ENCODE measurements at regions not wholly inside any gene's neighbourhood (a gene's known extent, or its start where the extent isn't known, plus 50 kb on each side); places are given as distances from the start of the nearest gene placed in this dataset.

DNA sequence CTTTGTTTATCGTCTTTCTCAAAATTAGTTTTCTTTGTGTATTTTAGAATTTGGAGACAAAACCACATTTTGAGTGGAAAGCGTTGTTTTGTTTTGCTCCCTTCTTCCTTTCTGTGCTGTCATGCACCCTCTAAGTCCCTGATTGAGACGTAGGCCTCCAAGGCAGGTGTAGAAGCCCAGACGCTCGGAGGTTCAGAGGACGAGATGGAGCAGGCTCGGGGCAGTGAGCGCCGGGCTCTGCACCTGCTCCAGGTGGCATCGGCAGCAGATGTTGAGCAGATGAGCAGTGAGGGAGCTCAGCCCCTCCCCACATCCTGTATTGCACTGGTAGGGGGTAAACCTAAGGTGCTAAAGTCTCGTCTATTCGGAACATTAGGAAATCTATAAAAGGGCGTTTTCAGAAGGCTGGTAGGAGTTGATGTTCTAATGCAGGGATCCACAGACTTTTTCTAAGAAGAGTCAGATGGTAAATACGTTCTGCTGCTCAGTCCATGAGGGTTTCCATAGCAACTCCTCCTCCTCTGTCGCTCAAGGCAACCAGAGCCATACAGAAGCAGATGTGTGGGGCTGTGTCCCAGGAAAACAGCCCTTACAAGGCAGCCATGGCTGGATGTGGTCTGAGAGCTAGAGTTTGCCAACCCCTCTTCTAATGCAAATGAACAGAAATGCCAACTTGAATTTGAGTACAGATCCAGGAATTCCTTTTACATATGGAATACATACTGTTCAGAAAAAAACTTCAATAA is 724.2 kb downstream of the BRD1 start:
- no peak for DNase-seq
- Mint-ChIP-seq H3K27ac (no peak overlapping the region), H3K27me3 (ENCODE audit: low read depth) (peaks cover 15% of the 10 kb centered on the region), H3K9me3 (no peaks in the 10 kb centered on the region), H3K4me1 (ENCODE audit: low read depth) (no peaks in the 10 kb centered on the region), H3K36me3 (ENCODE audit: low read depth) (no peaks in the 10 kb centered on the region), H3K4me3 (no peak overlapping the region)
- CTCF ChIA-PET: no interaction called here
- intact Hi-C loops (cut with micrococcal nuclease): no loop called here

DNA sequence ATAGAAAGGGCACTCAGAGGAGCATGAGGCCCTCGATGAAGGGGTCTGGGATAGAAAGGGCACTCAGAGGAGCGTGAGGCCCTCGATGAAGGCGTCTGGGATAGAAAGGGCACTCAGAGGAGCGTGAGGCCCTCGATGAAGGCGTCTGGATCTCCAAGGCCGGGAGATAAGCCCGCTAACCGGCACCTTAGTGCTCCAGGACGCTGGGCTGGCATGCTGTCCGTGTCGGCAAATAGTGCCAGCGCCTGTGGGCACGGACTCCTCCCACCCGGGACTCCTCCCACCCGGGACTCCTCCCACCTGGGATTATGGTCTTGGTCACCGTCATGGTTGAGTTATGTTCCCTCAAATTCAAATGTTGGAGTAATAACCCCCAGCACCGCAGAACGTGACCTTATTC is 725.3 kb downstream of the BRD1 start:
- no peaks in the 10 kb centered on the region for H3K36me3 Mint-ChIP-seq (ENCODE audit: low read depth)
- no peaks in the 10 kb centered on the region for H3K4me1 Mint-ChIP-seq (ENCODE audit: low read depth)
- peaks cover 12% of the 10 kb centered on the region for H3K27me3 Mint-ChIP-seq (ENCODE audit: low read depth)
- CTCF ChIA-PET: no interaction called here
- DNase-seq: no peak
- intact Hi-C loops (cut with micrococcal nuclease): no loop called here
- H3K9me3 Mint-ChIP-seq: no peaks in the 10 kb centered on the region
- H3K27ac Mint-ChIP-seq: no peak overlapping the region
- H3K4me3 Mint-ChIP-seq: no peak overlapping the region

DNA sequence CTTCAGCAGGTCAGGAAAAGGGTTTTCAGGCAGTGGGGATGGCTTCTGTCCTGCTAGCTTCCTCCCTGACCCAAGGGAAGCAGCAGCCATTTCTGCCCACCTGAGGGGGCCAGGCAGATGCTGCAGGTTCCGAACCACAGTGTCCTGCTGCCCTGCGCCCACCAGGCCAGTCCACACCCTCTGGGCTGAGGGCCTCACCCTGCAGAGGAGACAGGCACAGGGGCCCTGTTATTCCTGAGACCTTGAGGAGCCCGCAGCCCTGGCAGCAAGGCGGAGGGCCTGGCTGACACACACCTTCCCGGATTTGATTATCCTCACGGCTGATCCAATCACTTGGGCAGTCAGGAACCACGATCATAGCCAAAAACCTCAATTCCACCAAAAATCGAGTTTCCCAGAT is 725.8 kb downstream of the BRD1 start:
- intact Hi-C loops (cut with micrococcal nuclease): no loop called here
- Mint-ChIP-seq H3K27ac (no peak overlapping the region), H3K27me3 (ENCODE audit: low read depth) (peaks cover 9% of the 10 kb centered on the region), H3K36me3 (ENCODE audit: low read depth) (no peaks in the 10 kb centered on the region), H3K4me1 (ENCODE audit: low read depth) (no peaks in the 10 kb centered on the region), H3K9me3 (no peaks in the 10 kb centered on the region), H3K4me3 (no peak overlapping the region)
- CTCF ChIA-PET: no interaction called here
- no peak for DNase-seq

DNA sequence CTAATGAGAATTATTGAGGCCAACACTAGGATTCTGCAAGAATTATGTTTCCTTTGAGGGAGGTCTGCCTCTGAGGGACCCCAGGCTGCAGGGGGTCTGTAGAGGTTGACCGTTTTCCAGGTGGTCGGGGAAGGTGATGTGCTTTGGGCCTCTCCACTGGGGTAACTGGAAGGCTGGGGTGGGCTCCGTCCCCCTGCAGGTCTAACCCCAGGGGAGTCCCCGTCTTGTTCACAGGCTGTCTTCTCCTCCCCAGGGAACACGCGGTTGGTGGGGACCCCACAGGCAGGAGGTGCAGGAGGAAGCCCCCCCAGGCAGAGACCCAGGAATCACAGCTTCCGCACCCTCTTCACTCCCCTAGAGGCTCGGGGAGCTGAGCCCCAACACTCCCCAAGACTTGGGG is 726.4 kb downstream of the BRD1 start:
- no peaks in the 10 kb centered on the region for H3K9me3 Mint-ChIP-seq
- H3K27me3 Mint-ChIP-seq (ENCODE audit: low read depth): peaks cover 9% of the 10 kb centered on the region
- H3K36me3 Mint-ChIP-seq (ENCODE audit: low read depth): no peaks in the 10 kb centered on the region
- CTCF ChIA-PET: no interaction called here
- no peak overlapping the region for H3K4me3 Mint-ChIP-seq
- intact Hi-C loops (cut with micrococcal nuclease): no loop called here
- no peaks in the 10 kb centered on the region for H3K4me1 Mint-ChIP-seq (ENCODE audit: low read depth)
- no peak overlapping the region for H3K27ac Mint-ChIP-seq
- DNase-seq: no peak

DNA sequence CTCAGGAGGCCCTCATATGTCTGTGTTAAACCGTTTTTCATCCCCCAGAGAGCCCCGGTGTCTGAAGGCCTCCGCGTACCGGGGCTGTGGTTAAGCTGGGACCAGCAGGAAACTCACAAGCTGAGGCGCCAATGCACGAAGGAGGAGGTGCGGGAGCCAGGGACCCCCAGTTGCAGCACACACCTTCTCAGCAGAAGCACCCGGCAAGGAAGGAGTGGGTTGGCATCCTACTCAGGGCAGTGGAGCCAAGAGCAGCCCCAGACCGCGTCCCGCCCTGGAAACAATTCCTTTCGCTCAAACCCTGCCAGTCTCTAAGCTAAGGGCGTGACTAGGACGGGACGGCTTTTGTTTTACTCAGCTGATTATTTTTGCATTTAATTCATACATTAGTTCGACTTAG is 726.9 kb downstream of the BRD1 start:
- no peaks in the 10 kb centered on the region for H3K36me3 Mint-ChIP-seq (ENCODE audit: low read depth)
- intact Hi-C loops (cut with micrococcal nuclease): no loop called here
- no peaks in the 10 kb centered on the region for H3K9me3 Mint-ChIP-seq
- no peaks in the 10 kb centered on the region for H3K4me1 Mint-ChIP-seq (ENCODE audit: low read depth)
- no peak overlapping the region for H3K4me3 Mint-ChIP-seq
- no peak for DNase-seq
- peaks cover 9% of the 10 kb centered on the region for H3K27me3 Mint-ChIP-seq (ENCODE audit: low read depth)
- CTCF ChIA-PET: no interaction called here
- no peak overlapping the region for H3K27ac Mint-ChIP-seq

DNA sequence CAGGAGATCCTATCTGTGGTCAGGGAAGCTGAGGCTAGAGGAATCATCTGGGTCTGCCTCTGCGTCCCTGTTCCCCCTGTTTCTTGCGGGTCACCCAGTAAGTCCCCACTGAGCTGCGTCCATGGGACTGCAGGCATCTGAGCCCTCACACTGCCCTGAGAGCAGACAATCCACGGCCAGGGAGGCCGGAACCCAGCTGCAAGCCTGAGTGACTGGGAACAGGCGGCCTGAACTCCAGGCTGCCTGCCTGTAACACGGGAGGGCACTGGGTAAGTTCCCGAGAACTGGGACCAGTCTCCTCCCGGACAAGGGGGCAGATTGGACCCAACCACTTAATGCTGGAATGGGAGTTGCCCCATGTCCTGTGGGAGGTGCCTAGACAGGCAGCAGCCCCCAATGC is 727.4 kb downstream of the BRD1 start:
- no peaks in the 10 kb centered on the region for H3K4me1 Mint-ChIP-seq (ENCODE audit: low read depth)
- H3K9me3 Mint-ChIP-seq: no peaks in the 10 kb centered on the region
- H3K27ac Mint-ChIP-seq: no peak overlapping the region
- intact Hi-C loops (cut with micrococcal nuclease): no loop called here
- H3K4me3 Mint-ChIP-seq: no peak overlapping the region
- peaks cover 9% of the 10 kb centered on the region for H3K27me3 Mint-ChIP-seq (ENCODE audit: low read depth)
- DNase-seq: no peak
- CTCF ChIA-PET: no interaction called here
- H3K36me3 Mint-ChIP-seq (ENCODE audit: low read depth): no peaks in the 10 kb centered on the region

DNA sequence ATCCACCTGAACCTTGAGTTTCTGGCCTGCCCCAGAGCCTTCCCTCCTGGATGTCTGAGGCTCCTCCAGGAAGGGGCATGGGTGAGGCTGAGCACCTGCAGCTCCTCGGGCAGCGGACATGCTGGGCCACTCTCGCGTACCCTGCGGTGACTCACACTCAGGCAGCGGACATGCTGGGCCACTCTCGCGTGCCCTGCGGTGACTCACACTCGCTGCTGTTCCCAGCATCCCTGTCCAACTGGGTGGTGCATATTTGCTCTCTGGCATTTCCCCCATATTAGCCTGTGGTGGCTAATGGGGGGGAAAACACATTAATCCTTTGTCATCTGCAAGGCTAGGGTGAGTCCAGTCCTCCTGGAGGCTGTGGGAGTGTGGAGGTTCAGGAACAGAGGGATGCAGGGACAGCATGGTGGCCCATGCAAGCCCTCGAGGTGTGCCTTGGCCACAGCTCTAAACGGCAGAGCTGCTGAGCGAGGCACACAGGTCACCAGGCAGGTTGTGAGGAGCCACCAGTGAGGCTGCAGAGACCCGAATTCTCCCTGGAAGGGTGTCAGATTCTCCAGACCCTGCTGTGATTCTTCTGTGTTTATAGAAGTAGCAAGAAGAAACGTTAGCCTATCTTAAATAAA is 728.1 kb downstream of the BRD1 start:
- Mint-ChIP-seq H3K27me3 (ENCODE audit: low read depth) (peaks cover 9% of the 10 kb centered on the region), H3K9me3 (no peaks in the 10 kb centered on the region), H3K4me1 (ENCODE audit: low read depth) (no peaks in the 10 kb centered on the region), H3K36me3 (ENCODE audit: low read depth) (no peaks in the 10 kb centered on the region), H3K4me3 (no peak overlapping the region), H3K27ac (no peak overlapping the region)
- intact Hi-C loops (cut with micrococcal nuclease): no loop called here
- CTCF ChIA-PET: no interaction called here
- DNase-seq: no peak

DNA sequence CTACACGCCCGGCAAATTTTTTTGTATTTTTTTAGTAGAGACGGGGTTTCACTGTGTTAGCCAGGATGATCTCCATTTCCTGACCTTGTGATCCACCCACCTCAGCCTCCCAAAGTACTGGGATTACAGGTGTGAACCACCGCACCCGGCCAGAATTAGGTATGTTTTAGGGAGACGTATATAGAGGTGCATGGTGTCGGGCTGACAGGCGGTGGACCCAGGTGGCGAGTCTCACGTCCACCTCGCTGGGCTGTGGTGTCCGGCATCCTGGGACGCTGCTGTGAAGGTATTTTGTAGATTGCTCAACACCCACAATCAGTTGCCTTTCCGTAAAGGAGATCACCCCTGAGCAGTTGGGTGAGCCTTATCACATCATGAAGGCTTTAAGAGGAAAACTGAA is 728.6 kb downstream of the BRD1 start:
- CTCF ChIA-PET: no interaction called here
- no peaks in the 10 kb centered on the region for H3K4me1 Mint-ChIP-seq (ENCODE audit: low read depth)
- peaks cover 9% of the 10 kb centered on the region for H3K27me3 Mint-ChIP-seq (ENCODE audit: low read depth)
- no peak overlapping the region for H3K4me3 Mint-ChIP-seq
- no peak for DNase-seq
- H3K27ac Mint-ChIP-seq: no peak overlapping the region
- H3K9me3 Mint-ChIP-seq: no peaks in the 10 kb centered on the region
- intact Hi-C loops (cut with micrococcal nuclease): no loop called here
- H3K36me3 Mint-ChIP-seq (ENCODE audit: low read depth): no peaks in the 10 kb centered on the region

DNA sequence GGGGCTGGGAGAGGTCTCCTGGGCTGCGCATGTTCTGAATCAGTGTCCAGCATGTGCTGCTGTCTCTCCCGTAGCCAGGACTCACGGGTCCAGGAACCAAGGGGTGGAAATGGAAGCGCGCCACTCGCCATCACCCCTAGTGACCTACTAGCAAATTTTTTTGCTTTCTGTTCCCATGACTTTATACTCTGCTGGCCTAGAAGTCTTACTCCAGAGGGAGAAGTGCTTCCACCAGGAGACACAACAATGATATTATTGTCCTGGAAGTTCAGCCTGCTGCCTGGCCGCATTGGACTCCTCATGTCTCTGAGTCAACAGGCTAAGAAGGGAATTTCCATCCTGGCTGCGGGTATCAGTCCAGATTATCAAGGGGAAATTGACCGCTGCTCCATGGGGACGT is 729.7 kb downstream of the BRD1 start:
- Mint-ChIP-seq H3K27ac (no peak overlapping the region), H3K36me3 (ENCODE audit: low read depth) (no peaks in the 10 kb centered on the region), H3K9me3 (no peaks in the 10 kb centered on the region), H3K27me3 (ENCODE audit: low read depth) (peaks cover 6% of the 10 kb centered on the region), H3K4me1 (ENCODE audit: low read depth) (no peaks in the 10 kb centered on the region), H3K4me3 (no peak overlapping the region)
- intact Hi-C loops (cut with micrococcal nuclease): no loop called here
- CTCF ChIA-PET: no interaction called here
- DNase-seq: no peak

DNA sequence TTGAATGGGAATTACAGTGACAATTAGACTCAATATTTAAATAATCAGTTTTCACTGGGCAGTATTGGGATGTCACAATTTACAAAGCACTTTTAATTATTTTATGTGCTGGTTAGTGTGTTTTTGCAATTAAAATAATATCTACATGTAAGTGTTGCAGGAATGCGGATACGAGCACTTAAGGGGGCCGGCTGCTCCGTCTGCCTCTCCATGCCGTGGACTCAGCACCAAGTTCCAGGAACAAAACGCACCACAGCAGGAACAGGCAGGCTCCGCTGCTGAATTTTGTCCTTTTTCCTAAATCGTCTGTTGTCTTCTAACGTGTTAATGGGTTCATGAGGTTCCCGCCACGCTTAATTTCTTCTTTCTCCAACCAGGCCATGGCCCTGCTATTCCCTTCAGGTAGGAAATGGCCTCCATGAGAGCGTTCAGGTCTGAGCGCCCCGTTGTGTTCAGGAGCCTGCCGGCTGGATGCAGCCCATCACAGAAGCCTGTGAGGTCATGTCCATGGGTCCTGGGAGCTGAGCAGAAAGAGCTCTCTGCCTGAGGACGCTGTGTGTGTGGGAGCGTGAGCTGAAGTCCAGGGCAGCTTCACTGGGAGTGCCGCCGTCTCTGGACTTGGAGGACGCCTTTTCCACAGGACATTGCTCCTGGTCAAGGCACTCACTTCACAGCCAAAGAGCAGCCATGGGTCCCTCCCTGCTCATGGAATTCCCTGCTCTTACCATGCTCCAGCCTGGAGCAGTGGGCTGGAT is 730.3 kb downstream of the BRD1 start:
- Mint-ChIP-seq H3K4me3 (no peak overlapping the region), H3K27me3 (ENCODE audit: low read depth) (peaks cover 4% of the 10 kb centered on the region), H3K9me3 (no peaks in the 10 kb centered on the region), H3K27ac (no peak overlapping the region), H3K4me1 (ENCODE audit: low read depth) (no peaks in the 10 kb centered on the region), H3K36me3 (ENCODE audit: low read depth) (no peaks in the 10 kb centered on the region)
- intact Hi-C loops (cut with micrococcal nuclease): no loop called here
- no peak for DNase-seq
- CTCF ChIA-PET: no interaction called here

DNA sequence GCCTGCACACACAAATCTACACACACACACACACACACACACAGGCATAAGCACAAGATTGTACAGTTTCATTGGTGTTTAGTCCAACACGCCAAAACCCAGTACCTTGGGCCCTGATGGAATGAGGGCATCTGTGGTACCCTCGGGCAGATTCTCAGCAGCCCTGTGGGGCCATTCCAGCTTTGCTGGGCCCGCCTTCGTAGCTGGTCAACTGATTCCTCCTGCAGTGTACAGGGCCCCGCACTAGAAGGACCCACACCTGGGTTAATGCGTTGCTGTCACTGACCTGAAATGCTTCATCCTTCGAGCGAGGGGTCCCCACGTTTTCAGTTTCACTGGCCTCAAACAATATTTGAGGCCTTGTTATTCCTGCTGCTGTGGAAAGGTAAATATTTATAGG is 731.2 kb downstream of the BRD1 start:
- Mint-ChIP-seq H3K4me3 (no peak overlapping the region), H3K36me3 (ENCODE audit: low read depth) (no peaks in the 10 kb centered on the region), H3K27ac (no peak overlapping the region), H3K4me1 (ENCODE audit: low read depth) (no peaks in the 10 kb centered on the region), H3K9me3 (no peaks in the 10 kb centered on the region), H3K27me3 (ENCODE audit: low read depth) (peaks cover 4% of the 10 kb centered on the region)
- DNase-seq: no peak
- intact Hi-C loops (cut with micrococcal nuclease): no loop called here
- CTCF ChIA-PET: no interaction called here

DNA sequence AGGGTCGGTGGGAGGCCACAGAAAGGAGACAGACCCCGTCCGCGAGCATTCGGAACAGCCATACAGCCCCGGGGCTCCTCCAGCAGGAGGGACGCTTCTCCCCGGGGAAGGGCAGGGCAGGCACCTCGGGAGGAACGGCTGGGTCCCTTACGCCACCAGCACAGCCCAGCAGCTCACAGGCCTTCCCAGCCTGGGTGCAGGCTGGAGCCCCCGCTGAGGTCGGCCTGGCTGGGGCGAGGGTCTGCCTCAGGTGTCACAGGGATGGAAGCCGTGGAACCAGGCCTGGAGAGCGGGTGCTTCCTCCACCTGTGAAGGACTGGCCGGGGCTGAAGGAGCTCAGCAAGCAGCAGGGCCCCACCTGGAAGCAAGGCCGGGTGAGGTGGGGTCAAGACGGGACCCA is 732.3 kb downstream of the BRD1 start:
- no peak overlapping the region for H3K4me3 Mint-ChIP-seq

DNA sequence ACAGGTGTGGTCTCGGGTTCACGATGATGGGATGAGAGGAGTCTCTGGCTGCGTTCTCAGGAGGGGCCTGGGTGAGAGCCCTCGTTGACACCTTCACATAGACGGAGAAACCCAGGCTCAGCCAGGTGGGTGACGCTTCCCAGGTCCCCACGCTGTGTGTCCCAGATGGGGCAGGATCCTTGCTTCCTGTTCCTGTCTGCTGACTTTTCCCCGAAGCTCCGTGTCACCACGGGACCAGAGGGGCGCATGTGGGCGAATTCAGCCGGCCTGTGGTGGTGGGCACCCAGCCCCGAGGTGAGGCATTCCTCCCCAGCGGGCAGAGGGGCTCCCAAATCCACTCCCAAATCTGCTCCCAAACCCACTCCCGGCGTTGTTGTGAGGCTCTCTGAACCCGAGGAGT is 732.8 kb downstream of the BRD1 start:
- CTCF ChIA-PET: no interaction called here

More for the DNA sequence above, 732.3 kb downstream of the BRD1 start:
- CTCF ChIA-PET: no interaction called here
- no peak overlapping the region for H3K27ac Mint-ChIP-seq
- no peaks in the 10 kb centered on the region for H3K4me1 Mint-ChIP-seq (ENCODE audit: low read depth)
- H3K36me3 Mint-ChIP-seq (ENCODE audit: low read depth): no peaks in the 10 kb centered on the region
- H3K27me3 Mint-ChIP-seq (ENCODE audit: low read depth): peaks cover 4% of the 10 kb centered on the region
- DNase-seq: no peak
- intact Hi-C loops (cut with micrococcal nuclease): no loop called here
- H3K9me3 Mint-ChIP-seq: no peaks in the 10 kb centered on the region

More for the DNA sequence above, 732.8 kb downstream of the BRD1 start:
- intact Hi-C loops (cut with micrococcal nuclease): no loop called here
- Mint-ChIP-seq H3K4me3 (no peak overlapping the region), H3K27me3 (ENCODE audit: low read depth) (peaks cover 2% of the 10 kb centered on the region), H3K27ac (no peak overlapping the region), H3K9me3 (no peaks in the 10 kb centered on the region), H3K36me3 (ENCODE audit: low read depth) (no peaks in the 10 kb centered on the region), H3K4me1 (ENCODE audit: low read depth) (no peaks in the 10 kb centered on the region)
- DNase-seq: no peak

Measured in activated naive CD4-positive, alpha-beta T cell treated with anti-CD3 and anti-CD28 coated beads for 36 hours (primary cell).